Thyroid gland (tissue), 4 donors: ENCODE measurements at regions not wholly inside any gene's neighbourhood (a gene's known extent, or its start where the extent isn't known, plus 50 kb on each side); places are given as distances from the start of the nearest gene placed in this dataset. TPM values are rescaled to one million over a fixed set of nuclear protein-coding genes. Genes with fewer than 3 reads are reported as not detected.

Experiments used
- DNase-seq, 2 donors: peaks; one replicate each; pipeline ENCODE4 v3.0.0-alpha.2; 2019
- H3K27ac ChIP-seq, 3 donors: fragments of 200-600 bp; sonication (generic); 1 replicate in 2 of 3; 2 replicates in 1 of 3; pipeline ENCODE4 v1.5.1; 2016 to 2019; ENCODE audit warnings: mild to moderate bottlenecking in 1 of 3, moderate library complexity in 1 of 3
- H3K27me3 ChIP-seq: fragments of 200-600 bp; sonication (generic); one replicate; pipeline ENCODE4 v1.5.1; 2019
- H3K36me3 ChIP-seq, 2 donors: fragments of 200-600 bp; sonication (generic); one replicate each; pipeline ENCODE4 v1.5.1; 2016 to 2019
- H3K4me1 ChIP-seq, 2 donors: fragments of 200-600 bp; sonication (generic); one replicate each; pipeline ENCODE4 v1.5.1; 2017 to 2019
- H3K4me3 ChIP-seq, 3 donors: fragments of 200-600 bp; sonication (generic); replicated peaks in 1 of 3; 1 replicate in 2 of 3; 2 replicates in 1 of 3; pipeline ENCODE4 v1.5.1; 2016; ENCODE audit warnings: mild to moderate bottlenecking in 1 of 3
- H3K9me3 ChIP-seq: fragments of 200-600 bp; sonication (generic); one replicate; pipeline ENCODE4 v1.5.1; 2017
- POLR2A ChIP-seq, 2 donors: fragments of 450-650 bp; IDR thresholded peaks; one replicate each; pipeline ENCODE4 v1.6.1; 2017; ENCODE audit warnings: antibody characterized with exemption in 2 of 2, mild to moderate bottlenecking in 2 of 2, moderate library complexity in 1 of 2
- WGBS, 2 donors: methylation state at CpG; one replicate each; pipeline ENCODE4 v1.1.5; 2017; 5-methylcytosine and 5-hydroxymethylcytosine counted together
- intact Hi-C: fragments of 100-400 bp; cut with DNase I; formaldehyde crosslinking; loops from one replicate; pipeline ENCODE4 v1.15.1; 2023
- small RNA-seq: library from RNA; depleted of rRNA; stranded (forward); fragments of <200 nt; gene quantifications from one replicate; pipeline ENCODE3, GENCODE V24; 2016
- TF ChIP-seq, protein P1 (sequence below), 6 experiments: fragments of 200-600 bp in 3 of 6; fragments of 450-650 bp in 3 of 6; sonication (generic) in 3 of 6; IDR thresholded peaks; one replicate each; pipeline ENCODE4 v1.5.1; 2016 to 2019; ENCODE audit warnings: antibody characterized with exemption in 6 of 6, mild to moderate bottlenecking in 2 of 6, inconsistent platforms in 1 of 6, moderate library complexity in 1 of 6

DNA sequence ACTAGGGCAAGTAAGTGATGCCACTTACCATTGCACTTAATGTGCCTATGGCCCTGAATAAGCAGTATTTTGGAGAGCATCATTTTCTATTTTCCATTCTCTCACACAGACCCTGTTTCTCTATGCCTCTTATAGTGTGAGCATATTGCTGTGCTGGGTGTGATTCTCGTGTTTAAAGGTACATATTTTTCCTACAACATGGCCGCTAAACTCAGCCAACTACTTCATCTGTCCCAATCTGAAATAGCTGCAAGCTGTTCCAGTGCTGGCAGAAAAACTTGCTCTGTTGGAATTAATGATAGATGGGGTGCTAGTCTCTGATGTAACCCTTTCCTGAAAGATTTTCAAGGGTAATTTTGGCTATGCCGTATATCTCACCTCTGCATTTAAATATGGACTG lies 97.5 kb downstream of the ZNF326 start:
- no peak overlapping the region for H3K4me3 ChIP-seq
- H3K9me3 ChIP-seq, result no peaks in the 10 kb centered on the region
- no peak overlapping the region for H3K27ac ChIP-seq
- DNase-seq, result no peak
- H3K36me3 ChIP-seq, result no peaks in the 10 kb centered on the region
- no peaks in the 10 kb centered on the region for H3K27me3 ChIP-seq
- TF ChIP-seq POLR2A (IDR thresholded peaks at IDR 0.05), result no peak
- TF ChIP-seq, protein P1, sequence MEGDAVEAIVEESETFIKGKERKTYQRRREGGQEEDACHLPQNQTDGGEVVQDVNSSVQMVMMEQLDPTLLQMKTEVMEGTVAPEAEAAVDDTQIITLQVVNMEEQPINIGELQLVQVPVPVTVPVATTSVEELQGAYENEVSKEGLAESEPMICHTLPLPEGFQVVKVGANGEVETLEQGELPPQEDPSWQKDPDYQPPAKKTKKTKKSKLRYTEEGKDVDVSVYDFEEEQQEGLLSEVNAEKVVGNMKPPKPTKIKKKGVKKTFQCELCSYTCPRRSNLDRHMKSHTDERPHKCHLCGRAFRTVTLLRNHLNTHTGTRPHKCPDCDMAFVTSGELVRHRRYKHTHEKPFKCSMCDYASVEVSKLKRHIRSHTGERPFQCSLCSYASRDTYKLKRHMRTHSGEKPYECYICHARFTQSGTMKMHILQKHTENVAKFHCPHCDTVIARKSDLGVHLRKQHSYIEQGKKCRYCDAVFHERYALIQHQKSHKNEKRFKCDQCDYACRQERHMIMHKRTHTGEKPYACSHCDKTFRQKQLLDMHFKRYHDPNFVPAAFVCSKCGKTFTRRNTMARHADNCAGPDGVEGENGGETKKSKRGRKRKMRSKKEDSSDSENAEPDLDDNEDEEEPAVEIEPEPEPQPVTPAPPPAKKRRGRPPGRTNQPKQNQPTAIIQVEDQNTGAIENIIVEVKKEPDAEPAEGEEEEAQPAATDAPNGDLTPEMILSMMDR (IDR thresholded peaks at IDR 0.05), result no peak
- 88 to 90% methylated on average over 3 of the region's 3 CpGs for WGBS, 2 donors
- no peaks in the 10 kb centered on the region for H3K4me1 ChIP-seq
- intact Hi-C loops, result no loop called here

Small RNA genes in the stretch of these regions (small RNA-seq; reads per million reads assigned to genes)
- gene RNU6-695P, result not detected
